ENCODE measurements at regions not wholly inside any gene's neighbourhood (a gene's known extent, or its start where the extent isn't known, plus 50 kb on each side); places are given as distances from the start of the nearest gene placed in this dataset.

GRCh38 chr9:86454701-86455615, 100.7 kb upstream of the TUT7 start:
- TF ChIP-seq CTCF (IDR thresholded peaks at IDR 0.05; ENCODE audit: low read depth, low read length, poor library complexity, severe bottlenecking) (no peak), EZH2phosphoT487 (IDR thresholded peaks at IDR 0.05; ENCODE audit: borderline replicate concordance, low read length) (no peak)

Measured in DOHH2 (cell line).